GM21515 (cell line): ENCODE measurements at regions not wholly inside any gene's neighbourhood (a gene's known extent, or its start where the extent isn't known, plus 50 kb on each side); places are given as distances from the start of the nearest gene placed in this dataset.

Source experiments
- ATAC-seq: cut with Tn5 transposase; IDR thresholded peaks from one replicate; pipeline ENCODE4 v1.9.1; 2021; ENCODE audit not compliant: unreplicated experiment

- no peak for ATAC-seq
These were observed 380.9 kb upstream of the PTBP2 start for GRCh38 chr1:96340686-96341085.

- no peak for ATAC-seq
These were observed 374.9 kb upstream of the PTBP2 start for GRCh38 chr1:96346719-96347118.

- no peak for ATAC-seq
These were observed 371.7 kb upstream of the PTBP2 start for GRCh38 chr1:96349896-96350295.

GRCh38 chr1:96352733-96353132, 368.9 kb upstream of the PTBP2 start:
- no peak for ATAC-seq

- ATAC-seq: no peak
These were observed 366.1 kb upstream of the PTBP2 start for GRCh38 chr1:96355521-96355920.

- no peak for ATAC-seq
These were observed 365.6 kb upstream of the PTBP2 start for GRCh38 chr1:96355961-96356360.

- no peak for ATAC-seq
These were observed 364.3 kb upstream of the PTBP2 start for GRCh38 chr1:96357141-96357765.

GRCh38 chr1:96358057-96358456, 363.5 kb upstream of the PTBP2 start:
- ATAC-seq: no peak

GRCh38 chr1:96360036-96360795, 361.4 kb upstream of the PTBP2 start:
- ATAC-seq: no peak

- no peak for ATAC-seq
These were observed 360.2 kb upstream of the PTBP2 start for GRCh38 chr1:96361271-96361856.

GRCh38 chr1:96361961-96362360, 359.6 kb upstream of the PTBP2 start:
- ATAC-seq: no peak

GRCh38 chr1:96362623-96363022, 359.0 kb upstream of the PTBP2 start:
- no peak for ATAC-seq

- ATAC-seq: no peak
These were observed 357.8 kb upstream of the PTBP2 start for GRCh38 chr1:96363826-96364225.

- ATAC-seq: no peak
These were observed 357.0 kb upstream of the PTBP2 start for GRCh38 chr1:96364576-96364975.

- no peak for ATAC-seq
These were observed 356.5 kb upstream of the PTBP2 start for GRCh38 chr1:96365076-96365475.

- no peak for ATAC-seq
These were observed 355.8 kb upstream of the PTBP2 start for GRCh38 chr1:96365596-96366390.

GRCh38 chr1:96366516-96366915, 355.1 kb upstream of the PTBP2 start:
- ATAC-seq: no peak

- no peak for ATAC-seq
These were observed 353.8 kb upstream of the PTBP2 start for GRCh38 chr1:96367791-96368190.

GRCh38 chr1:96370757-96371156, 350.8 kb upstream of the PTBP2 start:
- ATAC-seq: no peak

- no peak for ATAC-seq
These were observed 348.7 kb upstream of the PTBP2 start for GRCh38 chr1:96372881-96373280.

GRCh38 chr1:96374076-96374762, 347.4 kb upstream of the PTBP2 start:
- no peak for ATAC-seq
